NCI-H1105 (cell line): ENCODE measurements at regions not wholly inside any gene's neighbourhood (a gene's known extent, or its start where the extent isn't known, plus 50 kb on each side); places are given as distances from the start of the nearest gene placed in this dataset.

Experiments
- DNase-seq: peaks from one replicate; lab custom pipeline; 2025; lab: John Stamatoyannopoulos, UW

DNA sequence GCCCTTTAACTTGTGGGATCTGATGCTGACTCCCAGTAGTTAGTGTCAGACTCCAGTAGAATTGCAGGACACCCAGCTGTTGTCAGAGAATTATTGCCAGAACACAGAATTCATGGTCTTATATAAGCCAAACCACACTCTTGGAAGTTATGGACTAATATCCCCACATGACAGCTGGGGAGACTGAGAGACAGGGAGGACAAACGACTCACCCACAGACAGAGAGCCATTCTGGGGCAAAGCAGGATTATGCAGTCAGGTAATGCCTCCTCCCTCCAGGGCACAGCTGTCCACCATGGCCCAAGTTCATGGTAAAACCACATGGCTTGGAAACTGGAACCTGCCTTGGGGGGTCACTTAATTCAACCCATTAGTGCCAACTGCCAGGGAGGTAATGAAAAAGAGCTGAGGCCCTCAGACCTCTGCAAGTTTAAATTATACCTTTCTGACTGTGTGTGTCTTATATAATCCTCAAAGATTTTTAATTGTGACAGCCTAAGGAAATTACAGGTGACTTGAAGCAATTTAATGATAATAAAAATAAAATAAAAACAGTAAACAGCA is 299.5 kb downstream of the BUD13 start:
- DNase-seq: no peak

DNA sequence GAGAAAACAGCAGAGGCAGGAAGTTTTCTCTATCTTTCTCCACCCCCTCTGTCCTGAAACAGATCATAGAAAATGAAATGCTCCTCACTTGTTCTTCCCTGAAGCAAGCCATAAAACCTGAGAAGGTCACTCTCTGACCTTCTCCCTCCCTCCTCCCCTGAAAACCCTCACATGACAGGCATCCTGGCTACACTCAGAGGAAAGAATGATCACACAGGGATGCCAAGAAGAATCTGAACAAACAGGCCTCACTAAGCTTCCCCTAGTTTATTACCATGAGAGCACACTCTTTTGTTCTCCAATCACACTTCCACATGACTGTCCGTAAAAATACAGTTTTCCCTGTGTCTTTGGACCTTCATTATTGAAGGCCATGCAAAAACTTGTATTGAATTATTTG is 300.1 kb downstream of the BUD13 start:
- DNase-seq: no peak

DNA sequence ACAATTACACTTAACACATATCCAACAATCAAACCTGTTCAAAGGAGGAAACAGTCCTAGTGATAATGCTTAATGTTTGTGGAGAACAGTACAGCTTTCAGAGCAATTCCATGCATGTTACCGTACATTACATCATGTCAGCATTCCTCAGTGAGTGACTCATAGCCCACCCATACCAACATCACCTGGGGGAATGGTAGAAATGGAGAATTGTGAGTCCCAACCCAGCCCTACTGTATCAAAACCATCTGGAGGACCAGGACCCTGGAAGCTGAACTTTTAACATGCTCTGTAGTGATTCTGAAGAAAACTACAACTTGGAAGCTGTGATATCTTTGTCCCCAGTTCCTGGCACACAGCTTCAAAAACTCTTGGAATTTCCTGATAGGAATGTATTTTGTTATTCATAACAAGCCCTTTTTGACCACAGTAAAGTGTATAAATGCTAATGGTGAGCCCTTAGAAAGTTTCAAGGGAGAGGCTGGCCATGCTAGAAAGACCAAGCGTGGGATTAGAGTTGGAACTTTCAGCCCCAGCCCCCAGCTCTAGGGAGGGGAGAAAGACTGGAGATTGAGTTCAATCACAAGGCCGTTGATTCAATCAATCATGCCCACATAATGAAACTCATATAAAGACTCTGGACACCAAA is 301.1 kb downstream of the BUD13 start:
- no peak for DNase-seq

DNA sequence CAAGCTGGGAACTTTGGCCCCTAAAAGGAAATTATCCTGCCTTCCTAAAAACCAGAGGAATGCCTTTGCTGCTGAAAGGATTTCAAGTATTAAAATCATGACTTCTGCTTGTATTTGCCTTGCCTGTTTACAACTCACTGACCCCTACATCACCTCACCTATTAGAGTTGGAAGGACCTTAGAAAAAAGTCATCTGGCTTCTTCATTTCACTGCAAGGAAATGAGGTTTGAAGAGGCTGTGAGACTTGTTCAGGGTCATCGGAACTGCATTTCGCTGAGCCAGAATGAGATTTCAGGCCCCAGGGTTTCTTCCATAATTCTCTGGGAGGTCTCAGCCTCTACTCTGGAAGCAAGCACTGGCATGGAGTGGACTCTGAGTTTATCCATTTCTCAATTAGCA is 304.1 kb downstream of the BUD13 start:
- no peak for DNase-seq

DNA sequence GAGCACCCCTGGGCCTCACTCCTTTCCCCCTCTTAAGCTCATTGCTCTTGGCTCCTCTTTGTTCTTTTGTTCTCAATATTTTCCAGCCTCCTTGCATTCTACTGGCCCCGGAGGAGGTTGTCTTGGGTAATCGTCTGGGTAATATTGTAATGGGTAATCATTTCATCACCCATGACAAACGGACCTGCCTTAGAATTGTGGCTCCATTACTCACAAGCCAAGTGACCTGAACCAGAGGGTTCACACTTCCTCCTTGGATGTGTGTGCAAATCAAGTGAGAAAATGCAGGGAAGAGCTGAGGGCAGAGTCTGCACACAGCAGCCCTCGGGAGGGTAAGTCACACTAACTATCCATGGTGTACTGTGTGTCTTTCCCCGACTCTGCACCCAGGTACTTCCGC is 305.0 kb downstream of the BUD13 start:
- DNase-seq: no peak

DNA sequence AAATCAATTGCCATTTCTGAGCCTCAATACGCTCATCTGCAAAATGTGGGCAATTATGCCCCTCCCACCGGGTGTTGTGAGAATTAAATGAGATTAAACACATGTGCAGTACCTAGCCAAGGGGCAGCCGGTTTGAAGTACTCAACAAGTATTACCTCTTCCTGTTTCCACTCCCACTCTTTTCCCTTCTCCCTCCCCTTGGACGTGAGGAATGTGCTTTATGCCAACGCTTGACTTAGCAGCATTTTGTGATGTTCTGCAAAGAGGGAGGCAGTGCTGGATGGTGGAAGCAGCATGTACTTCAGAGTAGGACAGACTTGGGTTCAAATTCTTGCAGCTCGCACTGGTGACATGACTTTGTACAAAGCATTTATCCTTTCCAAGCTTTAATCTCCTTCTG is 306.0 kb downstream of the BUD13 start:
- DNase-seq: no peak

DNA sequence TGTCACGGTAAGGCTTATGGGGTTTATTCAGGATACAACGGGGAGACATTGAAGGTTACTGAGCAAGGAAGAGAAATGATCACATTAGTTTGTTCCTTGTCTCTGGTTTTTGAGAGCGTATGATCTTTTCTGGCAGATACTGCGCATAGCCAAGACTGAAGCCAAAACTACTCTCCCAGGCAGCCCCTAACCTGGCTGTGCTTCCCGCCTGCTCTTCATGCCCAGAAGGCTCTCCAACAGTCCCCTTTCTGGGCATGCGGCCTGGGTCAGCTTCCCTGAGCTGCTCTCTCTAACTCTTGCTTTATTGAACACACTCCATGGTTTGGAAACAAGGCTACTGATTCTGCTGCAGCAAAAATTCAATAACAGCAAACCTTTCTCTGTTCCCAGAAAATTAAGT is 306.6 kb downstream of the BUD13 start:
- no peak for DNase-seq

DNA sequence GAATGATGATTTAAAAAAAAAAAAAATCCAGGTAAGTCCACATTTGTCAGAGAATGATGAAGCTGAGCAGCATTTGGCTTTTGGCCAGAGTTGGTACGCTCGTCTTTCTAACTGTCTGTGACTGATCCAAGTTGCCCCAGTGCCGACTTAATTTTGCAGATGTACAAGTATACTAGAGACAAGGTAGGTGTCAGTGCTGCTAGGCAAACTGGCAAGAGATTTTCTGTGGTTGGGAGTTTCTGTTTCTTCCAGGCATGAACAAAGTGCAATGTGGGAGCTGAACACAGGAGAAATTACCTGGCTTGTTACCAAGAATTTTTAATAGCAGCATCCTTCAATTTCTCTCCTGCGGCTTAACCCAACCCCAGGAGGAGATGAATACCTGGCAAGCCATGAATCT is 307.7 kb downstream of the BUD13 start:
- DNase-seq: no peak

DNA sequence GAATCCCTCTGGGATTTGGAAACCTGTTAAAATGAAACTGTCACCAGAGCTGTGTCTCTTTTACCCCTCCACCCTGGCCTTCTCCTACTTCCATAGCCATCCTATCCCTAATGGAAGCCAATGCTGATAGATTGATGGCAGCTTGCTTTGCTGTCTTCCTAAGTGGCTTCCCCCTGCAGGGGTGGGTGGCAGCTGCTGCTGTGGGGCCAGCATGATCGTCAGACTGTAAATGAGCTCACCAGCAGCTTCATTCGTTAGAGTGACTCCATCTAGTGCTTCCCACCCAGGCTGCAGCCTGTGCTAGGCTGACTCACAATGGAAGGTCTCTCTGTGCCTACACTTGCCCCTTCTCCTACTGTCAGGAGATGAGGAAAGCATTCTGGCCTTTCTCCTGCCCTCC is 311.0 kb downstream of the BUD13 start:
- no peak for DNase-seq

DNA sequence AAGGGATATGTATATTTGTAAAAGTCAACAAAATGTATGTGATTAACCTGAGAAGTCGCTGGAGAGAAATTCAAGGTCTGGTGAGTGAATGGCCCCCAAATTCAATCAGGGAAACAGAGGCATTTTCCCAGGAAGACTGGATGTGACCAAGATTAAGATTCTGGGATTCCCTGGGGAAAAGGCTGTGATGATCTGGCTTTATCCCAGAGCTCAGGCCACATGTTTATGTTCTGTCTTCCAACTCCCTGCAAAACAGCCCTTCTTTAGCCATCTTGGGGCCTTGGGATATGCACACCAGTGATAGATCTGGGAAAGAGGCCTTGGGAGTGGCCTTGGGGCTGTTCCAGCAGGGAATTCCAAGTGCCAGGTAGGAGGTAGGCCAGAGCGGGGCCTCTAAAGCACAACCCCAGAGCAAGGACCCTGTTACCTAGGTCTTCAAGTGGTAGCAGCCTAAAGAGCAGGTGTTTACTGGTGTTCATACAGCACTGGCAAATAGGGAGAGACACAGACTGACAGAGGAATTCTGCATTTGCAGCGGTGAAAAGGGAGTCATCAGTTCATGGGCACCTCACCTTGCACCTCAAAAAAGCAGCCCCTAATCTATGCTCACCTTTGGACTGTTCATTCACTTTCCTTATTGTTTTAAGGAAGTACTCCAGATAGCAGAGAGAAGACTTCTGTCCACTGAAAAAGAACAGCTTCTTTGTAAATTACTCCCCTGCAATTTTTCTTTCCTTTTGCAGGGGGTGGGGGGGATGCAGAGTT is 312.4 kb downstream of the BUD13 start:
- DNase-seq: no peak

DNA sequence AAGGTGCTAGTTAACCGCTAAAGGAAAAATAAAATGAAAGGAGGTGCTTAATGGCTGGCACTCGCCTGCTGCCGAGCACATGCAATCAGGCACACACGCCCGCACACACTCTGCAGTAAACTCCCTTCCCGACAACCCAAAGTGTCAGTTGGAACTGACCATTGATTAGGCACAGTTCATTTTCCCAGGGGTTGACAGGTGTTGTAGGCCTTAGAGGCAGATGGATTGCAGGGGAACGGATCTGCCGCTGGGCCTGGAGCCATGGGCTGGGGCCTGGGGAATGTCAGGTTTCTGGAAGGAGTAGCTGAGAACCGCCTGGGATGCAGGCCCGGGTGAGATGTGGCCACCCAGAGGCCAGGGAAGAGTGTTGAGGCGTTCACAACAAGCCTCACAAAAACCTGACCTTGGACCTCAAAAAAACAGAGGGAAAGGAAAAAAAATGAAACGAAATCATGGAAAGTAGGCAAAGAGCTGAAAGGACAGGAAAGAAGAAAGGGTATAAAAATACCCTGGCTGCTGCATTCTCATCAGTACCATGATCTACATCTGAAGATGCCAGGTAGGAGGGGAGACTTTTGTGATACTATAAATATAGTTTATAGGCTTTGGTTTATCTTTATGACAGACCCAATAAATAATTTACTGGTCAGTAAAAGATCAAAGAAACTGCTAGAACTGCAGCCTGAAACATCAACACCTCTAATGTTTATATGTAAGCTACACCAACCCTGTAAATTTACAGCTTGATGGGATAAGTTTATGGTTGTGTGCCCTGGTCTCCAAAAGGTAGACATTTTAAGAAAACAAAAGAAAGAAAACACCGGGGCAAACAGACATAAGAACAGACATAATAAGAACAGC is 313.4 kb downstream of the BUD13 start:
- DNase-seq: no peak

DNA sequence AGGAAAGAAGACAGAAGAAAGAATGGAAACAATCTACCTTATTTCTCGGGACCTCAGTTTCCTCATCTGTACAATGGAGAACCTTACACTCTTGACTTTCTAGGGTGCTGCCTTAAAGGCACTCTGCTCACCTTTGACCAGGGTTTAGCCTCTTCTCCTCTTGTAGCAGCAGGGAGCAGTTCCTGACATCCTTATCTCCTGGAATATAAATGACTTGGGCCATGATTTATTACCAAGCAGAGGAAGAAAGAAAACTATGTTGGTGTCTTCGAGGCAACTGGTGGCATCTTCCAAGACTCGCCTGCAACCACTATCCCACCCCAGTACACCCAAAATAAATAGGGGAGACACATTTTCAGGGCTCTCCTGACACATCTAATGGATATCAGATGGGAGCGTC is 314.2 kb downstream of the BUD13 start:
- DNase-seq: no peak

DNA sequence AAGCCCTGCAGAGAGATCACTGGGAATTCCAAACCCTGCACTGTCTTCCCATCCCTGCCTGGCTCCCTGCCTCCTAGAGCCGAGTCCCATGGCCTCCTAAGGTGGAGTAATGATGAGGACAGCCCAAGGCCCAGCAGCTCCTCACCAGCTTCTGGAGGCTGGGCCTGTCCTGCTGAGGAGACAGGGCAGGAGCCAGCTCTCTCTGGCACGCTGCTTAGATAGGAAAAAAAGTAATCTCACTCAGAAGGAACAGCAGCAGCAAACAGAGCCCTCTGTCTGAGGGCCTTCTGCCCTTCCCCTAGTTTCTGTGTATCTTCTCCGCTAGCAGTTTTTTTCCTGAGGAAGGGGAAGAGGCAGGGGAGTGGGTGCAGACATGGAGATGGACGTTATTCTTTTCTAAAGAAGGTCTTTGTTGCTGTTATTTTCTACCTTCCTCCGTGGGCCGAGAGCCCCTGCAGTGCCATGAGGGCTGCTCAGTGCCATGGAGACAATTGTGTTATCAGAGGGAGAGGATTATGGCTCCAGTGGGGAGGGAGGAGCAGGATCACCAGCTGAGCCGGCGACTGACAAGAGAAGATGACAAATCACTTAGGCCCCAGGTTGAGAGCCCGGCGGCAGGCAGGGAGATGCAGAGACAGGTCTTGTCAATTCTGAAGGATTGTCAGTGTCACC is 315.3 kb downstream of the BUD13 start:
- no peak for DNase-seq

DNA sequence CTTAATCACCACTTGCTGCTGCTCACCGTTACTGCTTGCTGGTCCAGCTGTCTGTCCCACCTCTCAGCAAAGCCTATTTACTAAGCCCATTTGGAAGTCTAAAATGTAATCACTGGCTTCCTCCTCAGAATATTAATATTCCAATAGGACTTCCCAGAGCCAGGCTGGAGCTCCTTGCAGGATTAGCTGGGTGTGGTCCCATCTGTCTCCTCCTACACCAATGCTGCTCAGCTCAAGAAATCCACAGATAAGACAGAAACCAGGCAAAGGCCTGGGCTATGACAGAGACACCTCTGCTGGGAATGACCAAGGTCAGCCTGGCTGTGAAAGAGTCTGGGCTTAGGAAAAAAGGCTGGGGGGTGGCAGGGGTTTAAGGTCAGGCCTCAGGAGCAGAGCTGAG is 317.8 kb downstream of the BUD13 start:
- no peak for DNase-seq

DNA sequence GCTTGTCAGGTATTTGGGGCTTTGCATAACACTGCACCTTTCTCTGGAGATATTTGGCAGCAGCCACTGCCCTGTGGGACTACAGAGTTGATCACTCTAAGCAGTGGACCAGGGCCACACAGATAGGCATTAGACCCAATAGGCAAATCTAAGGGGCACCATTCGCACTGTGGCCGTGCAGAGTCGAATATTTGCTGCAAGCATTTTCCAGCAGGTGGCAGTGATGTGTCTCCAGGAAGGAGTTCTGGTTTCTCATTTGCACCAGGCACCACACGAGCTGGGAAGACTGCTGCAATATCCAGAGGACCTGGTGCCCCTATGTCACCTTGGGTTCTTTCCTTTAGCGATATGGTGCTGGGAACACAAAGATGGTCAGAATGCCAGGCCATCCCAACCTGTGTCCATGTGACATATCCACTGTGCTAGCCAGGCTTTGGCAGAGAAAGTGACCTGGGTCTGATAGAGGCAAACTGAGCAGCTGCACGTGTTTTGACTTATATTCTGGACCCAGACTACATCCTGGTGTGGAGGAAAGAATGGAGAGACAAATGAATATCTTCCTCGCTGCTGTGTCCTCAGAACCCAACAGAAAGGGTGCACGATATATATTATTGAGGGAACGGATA is 318.7 kb downstream of the BUD13 start:
- DNase-seq: no peak

DNA sequence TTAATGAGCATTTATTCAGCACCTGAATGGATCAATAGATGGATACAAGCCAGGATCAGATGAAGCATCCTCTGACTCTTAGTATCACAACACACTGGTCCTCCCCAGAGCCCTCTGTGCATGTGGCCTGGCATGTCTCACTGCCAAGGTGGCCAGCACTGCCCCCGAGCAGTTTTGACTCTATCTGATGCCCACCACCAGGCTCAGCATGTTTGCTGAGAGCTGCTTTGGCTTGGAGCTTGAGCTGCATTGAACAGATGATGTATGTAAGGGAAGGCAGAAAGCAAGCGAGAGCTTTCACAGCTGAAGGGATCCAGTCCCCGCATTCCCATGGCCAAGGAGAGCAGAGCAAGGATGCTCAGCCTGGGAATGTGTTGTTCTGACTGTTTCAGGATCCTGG is 320.3 kb downstream of the BUD13 start:
- no peak for DNase-seq

DNA sequence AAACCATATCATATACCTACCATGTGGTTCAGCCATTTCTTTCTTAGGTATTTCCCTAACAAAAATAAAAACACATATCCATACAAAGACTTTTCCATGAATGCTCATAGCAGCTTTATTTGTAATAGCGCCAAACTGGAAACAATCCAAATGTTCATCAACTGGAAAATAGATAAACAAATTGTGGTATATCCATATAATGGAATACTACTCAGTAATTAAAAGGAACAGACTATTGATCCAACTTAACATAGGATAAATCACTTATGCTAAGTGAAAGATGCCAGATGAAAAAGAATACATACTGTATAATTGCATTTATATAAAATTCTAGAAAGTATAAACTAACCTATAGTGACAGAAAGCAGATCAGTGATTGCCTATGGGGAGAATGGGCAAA is 323.3 kb downstream of the BUD13 start:
- no peak for DNase-seq

DNA sequence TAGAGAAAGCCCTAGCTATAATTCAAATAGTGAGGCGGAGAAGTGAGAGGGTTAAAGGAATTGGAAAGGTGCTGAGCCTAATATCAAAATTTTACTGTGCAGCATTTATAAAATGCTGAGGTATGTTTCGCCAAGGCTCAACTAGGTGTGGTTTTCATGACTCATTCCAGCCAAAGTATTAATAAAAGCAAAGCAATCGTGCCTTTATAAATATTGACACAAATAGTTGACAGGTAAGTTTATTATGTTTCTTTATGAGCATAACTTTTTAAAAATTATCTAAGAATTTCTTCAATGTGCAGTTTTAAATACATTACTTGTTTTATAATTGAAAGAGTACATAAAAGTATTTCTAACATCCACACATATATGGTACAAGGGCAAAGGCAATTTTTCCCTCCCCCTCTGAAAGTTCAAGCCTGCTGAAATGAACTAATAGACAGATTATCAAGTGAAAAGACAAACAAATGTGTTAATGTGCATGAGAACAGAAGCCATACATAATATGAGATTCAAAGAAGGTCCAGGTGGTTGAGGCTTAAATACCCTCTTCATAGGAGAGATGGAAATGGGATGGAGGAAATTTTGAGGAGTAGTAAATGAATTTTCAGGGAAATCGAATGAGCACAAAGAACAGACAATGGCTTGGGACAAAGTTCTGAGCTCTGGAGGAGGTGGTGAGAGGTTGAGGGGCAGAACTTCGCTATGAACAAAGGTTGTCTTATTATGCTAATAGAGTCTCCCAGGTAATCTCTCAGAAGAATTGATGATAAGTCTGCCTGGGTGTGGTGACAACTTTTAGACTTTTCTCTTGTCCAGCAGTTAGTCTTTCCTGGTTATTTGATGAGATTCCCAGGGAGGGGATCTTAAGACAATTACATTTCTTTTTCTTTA is 326.5 kb downstream of the BUD13 start:
- no peak for DNase-seq

DNA sequence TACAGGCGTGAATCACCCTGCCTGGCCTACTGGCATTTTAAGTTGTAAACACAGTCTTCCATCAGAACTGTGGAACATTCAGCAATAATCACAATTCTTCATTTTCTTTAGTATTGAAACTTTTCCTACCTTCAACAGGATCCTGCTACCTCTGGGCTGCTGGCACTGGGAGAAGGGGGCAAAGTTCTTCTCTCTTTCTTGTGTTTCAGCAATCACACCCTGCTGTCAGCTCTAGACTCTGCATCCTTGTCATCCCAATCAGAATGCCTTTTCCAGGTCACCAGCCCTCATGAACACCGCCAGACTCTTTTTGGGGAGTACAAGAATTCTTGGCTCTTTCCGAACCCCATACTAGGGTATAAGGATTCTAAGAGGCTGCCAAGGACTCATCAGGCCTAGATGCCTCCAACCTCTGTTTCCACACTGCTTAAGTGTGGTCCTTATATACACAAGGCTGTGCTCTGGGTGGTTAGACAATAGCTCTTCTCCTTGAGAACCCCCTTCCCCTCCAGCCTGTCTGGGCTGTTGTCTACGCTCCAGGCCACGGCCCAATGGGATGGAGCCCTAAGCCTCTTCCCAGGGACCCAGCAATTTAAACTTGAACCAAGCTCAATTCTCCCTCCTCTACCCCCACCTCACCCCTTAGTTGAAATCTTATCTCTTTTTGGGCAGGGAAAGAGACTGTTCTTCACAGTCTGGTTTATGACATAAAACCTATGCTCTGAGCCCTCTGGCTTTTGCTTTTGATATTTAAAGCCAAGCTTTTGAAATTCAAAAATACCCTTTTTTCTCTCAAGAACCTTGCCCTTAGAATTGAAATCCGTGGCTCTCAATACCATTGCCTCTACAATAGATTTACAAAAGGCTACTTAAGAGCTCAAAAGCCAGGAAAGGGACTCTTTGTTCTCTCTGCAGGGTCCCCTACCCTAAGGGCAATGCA is 327.4 kb downstream of the BUD13 start:
- no peak for DNase-seq
